Liver (tissue), 8 donors: ENCODE measurements at regions not wholly inside any gene's neighbourhood (a gene's known extent, or its start where the extent isn't known, plus 50 kb on each side); places are given as distances from the start of the nearest gene placed in this dataset.
"Not testable (repeated sequence)": the region's sequence is repeated elsewhere in the genome, so short reads cannot be mapped to it uniquely, and the experiment has no call there.

ENCODE experiments used
- DNase-seq: peaks from one replicate; pipeline ENCODE4 v3.0.0-alpha.2; 2017; ENCODE audit warnings: low spot score
- H3K27ac ChIP-seq, 2 donors: one replicate each; pipeline ENCODE4 v1.7.0; 2013; ENCODE audit warnings: inconsistent platforms in 2 of 2, low read length in 2 of 2, control low read depth in 1 of 2, low read depth in 1 of 2, mild to moderate bottlenecking in 1 of 2
- H3K27me3 ChIP-seq, 4 donors: one replicate each; pipeline versions ENCODE4 v1.6.1 to v1.7.0; 2013; ENCODE audit warnings: low read length in 3 of 4, inconsistent platforms in 1 of 4, mild to moderate bottlenecking in 1 of 4, moderate library complexity in 1 of 4; ENCODE audit not compliant: control insufficient read depth in 4 of 4, insufficient read depth in 4 of 4
- H3K36me3 ChIP-seq, 4 donors: one replicate each; pipeline versions ENCODE4 v1.6.1 to v1.7.0; 2013; ENCODE audit warnings: low read length in 3 of 4, mild to moderate bottlenecking in 3 of 4, low read depth in 1 of 4, moderate library complexity in 1 of 4; ENCODE audit not compliant: control insufficient read depth in 4 of 4, insufficient read depth in 3 of 4
- H3K4me1 ChIP-seq, 4 donors: one replicate each; pipeline versions ENCODE4 v1.6.1 to v1.7.0; 2013; ENCODE audit warnings: low read length in 3 of 4, mild to moderate bottlenecking in 3 of 4, moderate library complexity in 1 of 4; ENCODE audit not compliant: control insufficient read depth in 4 of 4, insufficient read depth in 4 of 4
- H3K4me3 ChIP-seq, 3 donors: one replicate each; pipeline versions ENCODE4 v1.6.1 to v1.7.0; 2013; ENCODE audit warnings: low read length in 3 of 3, control low read depth in 1 of 3, low read depth in 1 of 3, mild to moderate bottlenecking in 1 of 3
- H3K9ac ChIP-seq, 2 donors: one replicate each; pipeline ENCODE4 v1.7.0; 2013; ENCODE audit warnings: low read length in 2 of 2, mild to moderate bottlenecking in 2 of 2, moderate library complexity in 2 of 2, control low read depth in 1 of 2, low read depth in 1 of 2
- H3K9me3 ChIP-seq, 4 donors: one replicate each; pipeline versions ENCODE4 v1.6.1 to v1.7.0; 2013; ENCODE audit warnings: low read length in 3 of 4; ENCODE audit not compliant: control insufficient read depth in 4 of 4
- CTCF ChIP-seq: fragments of 150-350 bp; IDR thresholded peaks from 2 replicates; pipeline ENCODE4 v1.5.1; 2017; ENCODE audit warnings: improper control_type of control experiment, low read depth, low read length; ENCODE audit not compliant: missing input control
- EGR1 ChIP-seq, 2 donors: IDR thresholded peaks; 2 replicates each; pipeline ENCODE4 v1.6.1; 2016 to 2018; ENCODE audit warnings: antibody characterized with exemption in 2 of 2, low read depth in 2 of 2
- FOXA2 ChIP-seq: IDR thresholded peaks from 2 replicates; pipeline ENCODE4 v1.6.1; 2016; ENCODE audit warnings: antibody characterized with exemption
- GABPA ChIP-seq, 2 donors: IDR thresholded peaks in 1 of 2; conservative IDR thresholded peaks in 1 of 2; 2 replicates each; pipeline ENCODE4 v1.6.1; 2016; ENCODE audit warnings: antibody characterized with exemption in 2 of 2, mild to moderate bottlenecking in 1 of 2, moderate library complexity in 1 of 2
- JUND ChIP-seq, 2 donors: IDR thresholded peaks; 2 replicates each; pipeline ENCODE4 v1.6.1; 2016; ENCODE audit warnings: antibody characterized with exemption in 2 of 2
- NR2F2 ChIP-seq: IDR thresholded peaks from 2 replicates; pipeline ENCODE4 v1.6.1; 2016; ENCODE audit warnings: antibody characterized with exemption
- RAD21 ChIP-seq, 2 donors: IDR thresholded peaks; 2 replicates each; pipeline ENCODE4 v1.6.1; 2016; ENCODE audit warnings: antibody characterized with exemption in 2 of 2, mild to moderate bottlenecking in 2 of 2
- RXRA ChIP-seq, 2 donors: IDR thresholded peaks; 2 replicates each; pipeline ENCODE4 v1.6.1; 2017 to 2018; ENCODE audit warnings: antibody characterized with exemption in 2 of 2, mild to moderate bottlenecking in 1 of 2
- TAF1 ChIP-seq: conservative IDR thresholded peaks from 2 replicates; pipeline ENCODE4 v1.6.1; 2016; ENCODE audit warnings: antibody characterized with exemption, mild to moderate bottlenecking
- WGBS: extraction: QIAGEN DNeasy Blood & Tissue Kit; methylation state at CpG from one replicate; pipeline ENCODE4 v1.1.7; 2013; 5-methylcytosine and 5-hydroxymethylcytosine counted together
- TF ChIP-seq, protein P1 (sequence below): IDR thresholded peaks from 2 replicates; pipeline ENCODE4 v1.6.1; 2016; ENCODE audit warnings: antibody characterized with exemption, mild to moderate bottlenecking
- TF ChIP-seq, protein P2 (sequence below): IDR thresholded peaks from 2 replicates; pipeline ENCODE4 v1.6.1; 2016; ENCODE audit warnings: antibody characterized with exemption
- donor health status: healthy.
- donor health status: healthy.
- donor health status: healthy.
- donor health status: healthy.
- donor health status: healthy.

DNA sequence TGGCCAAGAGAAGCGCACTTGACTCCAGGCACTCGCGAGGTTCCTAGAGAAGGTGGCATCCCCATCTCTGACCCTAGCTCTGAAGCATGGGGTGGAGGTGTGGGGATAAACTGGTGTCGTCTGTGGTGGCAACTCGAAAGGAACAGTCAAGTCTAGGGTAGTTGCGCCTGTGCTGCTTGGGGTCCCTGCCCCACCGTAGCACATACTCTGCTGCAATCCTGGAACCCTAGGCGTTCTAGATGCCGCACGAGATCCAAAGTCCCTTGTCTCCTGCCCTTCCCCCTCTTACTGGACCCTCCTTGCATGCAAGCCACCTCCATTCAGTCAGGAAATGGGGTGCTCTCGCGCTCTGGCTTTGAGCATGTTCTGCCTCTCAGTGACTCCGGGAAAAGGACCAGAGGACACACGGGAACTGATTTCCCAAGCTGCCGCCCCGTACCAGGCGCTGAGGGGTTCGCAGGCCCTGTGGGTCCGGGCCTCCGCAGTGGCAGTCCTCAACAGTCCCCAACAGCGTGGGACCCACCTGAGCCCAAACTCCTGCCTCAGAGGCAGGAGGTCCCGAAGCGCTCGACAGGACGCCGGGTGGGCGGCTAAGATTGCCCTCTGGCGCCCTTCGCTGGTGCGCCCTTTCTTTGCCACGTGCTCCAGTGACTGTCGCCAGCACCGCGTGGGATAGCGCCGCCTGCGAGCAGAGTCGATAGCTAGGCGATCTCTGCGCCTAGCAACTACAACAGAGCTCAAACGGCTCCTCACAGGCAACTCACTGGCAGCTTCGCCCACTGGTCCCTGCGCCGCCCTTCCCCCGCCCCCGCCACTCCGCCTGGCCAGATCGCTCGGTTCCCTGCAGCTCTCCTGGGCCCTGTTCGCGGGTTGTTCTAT is 452.0 kb downstream of the REEP3 start:
- no peak overlapping the region for H3K27ac ChIP-seq
- no peak overlapping the region for H3K4me3 ChIP-seq
- TF ChIP-seq RXRA (IDR thresholded peaks at IDR 0.05), result no peak
- TF ChIP-seq EGR1 (IDR thresholded peaks at IDR 0.05; ENCODE audit: low read depth in 2 of 2), result no peak
- TF ChIP-seq GABPA (IDR thresholded peaks at IDR 0.05 in 1 of 2, conservative IDR thresholded peaks at IDR 0.05 in 1 of 2), result no peak
- TF ChIP-seq TAF1, result no peak
- DNase-seq, result no peak
- no peak overlapping the region for H3K9ac ChIP-seq
- no peaks in the 10 kb centered on the region for H3K36me3 ChIP-seq
- no peaks in the 10 kb centered on the region for H3K4me1 ChIP-seq
- H3K9me3 ChIP-seq, result peaks cover 0 to 9% (median under 1%) of the 10 kb centered on the region in 4 donors
- no peaks in the 10 kb centered on the region for H3K27me3 ChIP-seq
- 81% methylated on average over 51 of the region's 51 CpGs for WGBS

DNA sequence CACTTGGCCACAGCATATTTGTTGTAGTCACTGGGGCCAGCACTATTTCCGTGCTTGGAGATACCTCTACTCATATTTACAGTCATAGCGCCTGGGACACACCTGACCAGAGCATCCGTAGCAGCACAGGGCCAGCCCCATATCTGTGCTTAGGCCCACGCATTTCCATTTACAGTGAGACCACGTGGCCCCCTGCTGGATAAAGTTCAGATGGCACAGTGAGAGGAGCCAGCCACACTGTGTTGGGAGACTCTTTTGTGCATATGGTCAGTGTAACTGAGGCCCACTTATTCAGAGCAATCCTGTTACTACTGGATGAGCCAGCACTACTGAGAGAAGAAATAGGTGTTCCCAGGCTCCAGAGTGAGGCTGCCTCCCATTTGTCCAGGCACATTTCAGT is 455.3 kb downstream of the REEP3 start:
- peak; percentile 54 for DNase-seq
- Histone ChIP-seq H3K36me3 (no peaks in the 10 kb centered on the region), H3K9ac (no peak overlapping the region), H3K9me3 (no peaks in the 10 kb centered on the region), H3K4me3 (no peak overlapping the region), H3K4me1 (no peaks in the 10 kb centered on the region), H3K27me3 (no peaks in the 10 kb centered on the region), H3K27ac (no peak overlapping the region)
- TF ChIP-seq JUND (IDR thresholded peaks at IDR 0.05) (no peak), CTCF (peak; percentile 60), NR2F2 (no peak), RAD21 (IDR thresholded peaks at IDR 0.05) (peak; percentile 66 to 77), RXRA (IDR thresholded peaks at IDR 0.05) (no peak), FOXA2 (no peak)
- TF ChIP-seq, protein P1, sequence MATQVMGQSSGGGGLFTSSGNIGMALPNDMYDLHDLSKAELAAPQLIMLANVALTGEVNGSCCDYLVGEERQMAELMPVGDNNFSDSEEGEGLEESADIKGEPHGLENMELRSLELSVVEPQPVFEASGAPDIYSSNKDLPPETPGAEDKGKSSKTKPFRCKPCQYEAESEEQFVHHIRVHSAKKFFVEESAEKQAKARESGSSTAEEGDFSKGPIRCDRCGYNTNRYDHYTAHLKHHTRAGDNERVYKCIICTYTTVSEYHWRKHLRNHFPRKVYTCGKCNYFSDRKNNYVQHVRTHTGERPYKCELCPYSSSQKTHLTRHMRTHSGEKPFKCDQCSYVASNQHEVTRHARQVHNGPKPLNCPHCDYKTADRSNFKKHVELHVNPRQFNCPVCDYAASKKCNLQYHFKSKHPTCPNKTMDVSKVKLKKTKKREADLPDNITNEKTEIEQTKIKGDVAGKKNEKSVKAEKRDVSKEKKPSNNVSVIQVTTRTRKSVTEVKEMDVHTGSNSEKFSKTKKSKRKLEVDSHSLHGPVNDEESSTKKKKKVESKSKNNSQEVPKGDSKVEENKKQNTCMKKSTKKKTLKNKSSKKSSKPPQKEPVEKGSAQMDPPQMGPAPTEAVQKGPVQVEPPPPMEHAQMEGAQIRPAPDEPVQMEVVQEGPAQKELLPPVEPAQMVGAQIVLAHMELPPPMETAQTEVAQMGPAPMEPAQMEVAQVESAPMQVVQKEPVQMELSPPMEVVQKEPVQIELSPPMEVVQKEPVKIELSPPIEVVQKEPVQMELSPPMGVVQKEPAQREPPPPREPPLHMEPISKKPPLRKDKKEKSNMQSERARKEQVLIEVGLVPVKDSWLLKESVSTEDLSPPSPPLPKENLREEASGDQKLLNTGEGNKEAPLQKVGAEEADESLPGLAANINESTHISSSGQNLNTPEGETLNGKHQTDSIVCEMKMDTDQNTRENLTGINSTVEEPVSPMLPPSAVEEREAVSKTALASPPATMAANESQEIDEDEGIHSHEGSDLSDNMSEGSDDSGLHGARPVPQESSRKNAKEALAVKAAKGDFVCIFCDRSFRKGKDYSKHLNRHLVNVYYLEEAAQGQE, result no peak
- 35% methylated on average over 5 of the region's 5 CpGs for WGBS

DNA sequence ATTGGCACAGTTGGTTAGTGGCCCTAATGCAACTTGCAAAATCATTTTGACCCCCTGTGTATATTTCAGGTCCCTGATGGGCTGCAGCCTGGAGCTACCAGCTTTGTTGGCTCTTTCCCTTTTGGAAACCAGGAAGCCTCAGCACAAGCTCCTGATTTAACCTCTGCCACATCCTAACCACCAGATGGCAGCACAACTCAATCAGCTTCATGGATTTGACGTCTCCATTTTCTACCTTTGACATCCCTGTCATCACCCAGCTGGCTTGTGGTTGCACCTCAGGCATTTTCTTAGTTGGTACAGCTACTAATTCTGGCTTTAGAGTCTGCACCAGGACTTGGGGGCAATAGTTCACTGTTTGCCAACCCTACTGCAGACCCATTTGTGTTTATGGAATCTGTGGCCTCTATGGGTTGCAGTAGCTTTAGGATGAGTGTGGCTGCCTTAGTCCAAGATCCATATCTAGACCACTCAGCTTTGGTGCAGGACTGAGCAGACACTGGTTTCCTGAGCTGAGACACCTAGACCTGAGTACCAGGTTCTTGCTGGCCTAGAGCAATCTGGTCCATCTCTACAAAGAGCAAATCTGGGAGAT is 456.2 kb downstream of the REEP3 start:
- TF ChIP-seq RAD21 (IDR thresholded peaks at IDR 0.05) (peak; percentile 57 to 77), CTCF (peak; percentile 55)
- TF ChIP-seq, protein P2, sequence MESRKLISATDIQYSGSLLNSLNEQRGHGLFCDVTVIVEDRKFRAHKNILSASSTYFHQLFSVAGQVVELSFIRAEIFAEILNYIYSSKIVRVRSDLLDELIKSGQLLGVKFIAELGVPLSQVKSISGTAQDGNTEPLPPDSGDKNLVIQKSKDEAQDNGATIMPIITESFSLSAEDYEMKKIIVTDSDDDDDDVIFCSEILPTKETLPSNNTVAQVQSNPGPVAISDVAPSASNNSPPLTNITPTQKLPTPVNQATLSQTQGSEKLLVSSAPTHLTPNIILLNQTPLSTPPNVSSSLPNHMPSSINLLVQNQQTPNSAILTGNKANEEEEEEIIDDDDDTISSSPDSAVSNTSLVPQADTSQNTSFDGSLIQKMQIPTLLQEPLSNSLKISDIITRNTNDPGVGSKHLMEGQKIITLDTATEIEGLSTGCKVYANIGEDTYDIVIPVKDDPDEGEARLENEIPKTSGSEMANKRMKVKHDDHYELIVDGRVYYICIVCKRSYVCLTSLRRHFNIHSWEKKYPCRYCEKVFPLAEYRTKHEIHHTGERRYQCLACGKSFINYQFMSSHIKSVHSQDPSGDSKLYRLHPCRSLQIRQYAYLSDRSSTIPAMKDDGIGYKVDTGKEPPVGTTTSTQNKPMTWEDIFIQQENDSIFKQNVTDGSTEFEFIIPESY, result no peak
- no peak for DNase-seq
- Histone ChIP-seq H3K4me3 (no peak overlapping the region), H3K36me3 (no peaks in the 10 kb centered on the region), H3K9ac (no peak overlapping the region), H3K27ac (no peak overlapping the region), H3K4me1 (no peaks in the 10 kb centered on the region), H3K27me3 (no peaks in the 10 kb centered on the region), H3K9me3 (no peaks in the 10 kb centered on the region)
- WGBS, result 3% methylated on average over 1 of the region's 1 CpG

GRCh38 chr10:63980870-63981269 is 459.7 kb downstream of the REEP3 start:
- not testable (repeated sequence) for H3K4me1 ChIP-seq, H3K27me3 ChIP-seq, H3K9me3 ChIP-seq, DNase-seq, H3K36me3 ChIP-seq, H3K9ac ChIP-seq, H3K27ac ChIP-seq, H3K4me3 ChIP-seq
- 50% methylated on average over 5 of the region's 5 CpGs for WGBS
